Body of pancreas (tissue), 4 donors: ENCODE measurements at regions not wholly inside any gene's neighbourhood (a gene's known extent, or its start where the extent isn't known, plus 50 kb on each side); places are given as distances from the start of the nearest gene placed in this dataset.

Experiments
- POLR2A ChIP-seq, 3 donors: fragments of 450-650 bp; IDR thresholded peaks; one replicate each; pipeline ENCODE4 v1.6.1; 2016; ENCODE audit warnings: antibody characterized with exemption in 3 of 3, mild to moderate bottlenecking in 2 of 3
- TF ChIP-seq, protein P1 (sequence below), 7 experiments: fragments of 450-650 bp in 4 of 7; fragments of 200-600 bp in 3 of 7; sonication (generic) in 3 of 7; IDR thresholded peaks; one replicate each; pipeline ENCODE4 v1.5.1; 2016 to 2019; ENCODE audit warnings: antibody characterized with exemption in 7 of 7

DNA sequence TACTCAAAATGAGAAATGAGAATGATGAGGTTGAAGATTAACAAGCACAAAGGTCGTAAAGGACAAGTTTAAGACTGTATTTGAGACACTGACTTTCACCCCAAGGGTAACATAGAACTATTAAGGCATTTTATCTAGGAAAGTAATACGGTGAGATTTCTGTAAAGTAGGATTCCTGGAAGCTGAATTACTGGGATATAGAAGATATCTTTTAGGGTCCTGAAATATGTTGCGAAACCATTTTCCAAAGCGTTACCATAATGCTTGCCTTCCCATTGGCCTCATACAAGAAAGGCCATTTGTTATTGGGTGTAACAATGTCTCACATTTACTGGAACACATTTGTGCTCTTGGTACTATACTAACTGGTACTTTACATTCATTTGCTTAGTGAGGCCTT lies 1185.9 kb upstream of the TENM4 start:
- TF ChIP-seq, protein P1, sequence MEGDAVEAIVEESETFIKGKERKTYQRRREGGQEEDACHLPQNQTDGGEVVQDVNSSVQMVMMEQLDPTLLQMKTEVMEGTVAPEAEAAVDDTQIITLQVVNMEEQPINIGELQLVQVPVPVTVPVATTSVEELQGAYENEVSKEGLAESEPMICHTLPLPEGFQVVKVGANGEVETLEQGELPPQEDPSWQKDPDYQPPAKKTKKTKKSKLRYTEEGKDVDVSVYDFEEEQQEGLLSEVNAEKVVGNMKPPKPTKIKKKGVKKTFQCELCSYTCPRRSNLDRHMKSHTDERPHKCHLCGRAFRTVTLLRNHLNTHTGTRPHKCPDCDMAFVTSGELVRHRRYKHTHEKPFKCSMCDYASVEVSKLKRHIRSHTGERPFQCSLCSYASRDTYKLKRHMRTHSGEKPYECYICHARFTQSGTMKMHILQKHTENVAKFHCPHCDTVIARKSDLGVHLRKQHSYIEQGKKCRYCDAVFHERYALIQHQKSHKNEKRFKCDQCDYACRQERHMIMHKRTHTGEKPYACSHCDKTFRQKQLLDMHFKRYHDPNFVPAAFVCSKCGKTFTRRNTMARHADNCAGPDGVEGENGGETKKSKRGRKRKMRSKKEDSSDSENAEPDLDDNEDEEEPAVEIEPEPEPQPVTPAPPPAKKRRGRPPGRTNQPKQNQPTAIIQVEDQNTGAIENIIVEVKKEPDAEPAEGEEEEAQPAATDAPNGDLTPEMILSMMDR (IDR thresholded peaks at IDR 0.05): no peak
- no peak for TF ChIP-seq POLR2A (IDR thresholded peaks at IDR 0.05)
